ENCODE measurements at regions not wholly inside any gene's neighbourhood (a gene's known extent, or its start where the extent isn't known, plus 50 kb on each side); places are given as distances from the start of the nearest gene placed in this dataset.

GRCh38 chr2:216300906-216301305 is 71.4 kb downstream of the MARCHF4 start:
- no peak overlapping the region for H3K4me3 ChIP-seq (ENCODE audit: control insufficient read depth, low read depth, low read length)
- TF ChIP-seq CTCF (conservative IDR thresholded peaks at IDR 0.05; ENCODE audit: control insufficient read depth, insufficient read depth, low read depth, low read length), result no peak
- DNase-seq (ENCODE audit: low read depth), result no peak

- DNase-seq (ENCODE audit: low read depth), result peak; percentile 42
- H3K4me3 ChIP-seq (ENCODE audit: control insufficient read depth, low read depth, low read length), result no peak overlapping the region
- no peak for TF ChIP-seq CTCF (conservative IDR thresholded peaks at IDR 0.05; ENCODE audit: control insufficient read depth, insufficient read depth, low read depth, low read length)
Measured at GRCh38 chr2:216299588-216299987, 72.7 kb downstream of the MARCHF4 start.

GRCh38 chr2:216298719-216299495 is 73.4 kb downstream of the MARCHF4 start:
- DNase-seq (ENCODE audit: low read depth), result peak; percentile 78
- no peak overlapping the region for H3K4me3 ChIP-seq (ENCODE audit: control insufficient read depth, low read depth, low read length)
- TF ChIP-seq CTCF (conservative IDR thresholded peaks at IDR 0.05; ENCODE audit: control insufficient read depth, insufficient read depth, low read depth, low read length), result no peak

GRCh38 chr2:216296856-216297255 is 75.4 kb downstream of the MARCHF4 start:
- DNase-seq (ENCODE audit: low read depth), result no peak
- TF ChIP-seq CTCF (conservative IDR thresholded peaks at IDR 0.05; ENCODE audit: control insufficient read depth, insufficient read depth, low read depth, low read length), result no peak
- no peak overlapping the region for H3K4me3 ChIP-seq (ENCODE audit: control insufficient read depth, low read depth, low read length)

- DNase-seq (ENCODE audit: low read depth), result no peak
- TF ChIP-seq CTCF (conservative IDR thresholded peaks at IDR 0.05; ENCODE audit: control insufficient read depth, insufficient read depth, low read depth, low read length), result no peak
- no peak overlapping the region for H3K4me3 ChIP-seq (ENCODE audit: control insufficient read depth, low read depth, low read length)
Measured at GRCh38 chr2:216294305-216294704, 78.0 kb downstream of the MARCHF4 start.

GRCh38 chr2:216293883-216294282 is 78.4 kb downstream of the MARCHF4 start:
- no peak overlapping the region for H3K4me3 ChIP-seq (ENCODE audit: control insufficient read depth, low read depth, low read length)
- DNase-seq (ENCODE audit: low read depth), result no peak
- no peak for TF ChIP-seq CTCF (conservative IDR thresholded peaks at IDR 0.05; ENCODE audit: control insufficient read depth, insufficient read depth, low read depth, low read length)

Measured in fibroblast of mammary gland (primary cell).